HG03060 (cell line): ENCODE measurements at regions not wholly inside any gene's neighbourhood (a gene's known extent, or its start where the extent isn't known, plus 50 kb on each side); places are given as distances from the start of the nearest gene placed in this dataset.

Experiments used
- ATAC-seq: cut with Tn5 transposase; IDR thresholded peaks from one replicate; pipeline ENCODE4 v1.9.1; 2021; ENCODE audit warnings: low read depth, moderate number of reproducible peaks; ENCODE audit not compliant: unreplicated experiment

DNA sequence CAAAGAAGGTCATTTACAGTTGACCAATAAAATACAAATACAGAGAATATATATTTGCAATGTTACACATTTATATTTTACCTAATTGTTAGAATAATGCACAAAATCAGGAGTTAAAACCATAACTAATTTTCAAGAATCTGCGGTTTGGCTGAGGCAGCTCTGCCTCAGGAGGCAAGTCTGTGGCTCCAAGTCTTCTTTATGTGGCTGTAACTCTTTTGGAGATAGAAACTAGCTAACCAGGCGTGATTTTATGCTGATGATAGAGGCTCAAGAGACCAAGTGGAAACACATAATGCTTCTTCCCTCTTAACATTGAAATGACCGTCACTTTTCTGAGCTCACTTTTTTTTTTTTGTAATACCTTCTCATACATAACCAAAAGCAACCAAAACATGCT lies 744.7 kb upstream of the CXADR start:
- ATAC-seq: no peak

- ATAC-seq: no peak
Measured at GRCh38 chr21:16770266-16770665, 742.6 kb upstream of the CXADR start.

DNA sequence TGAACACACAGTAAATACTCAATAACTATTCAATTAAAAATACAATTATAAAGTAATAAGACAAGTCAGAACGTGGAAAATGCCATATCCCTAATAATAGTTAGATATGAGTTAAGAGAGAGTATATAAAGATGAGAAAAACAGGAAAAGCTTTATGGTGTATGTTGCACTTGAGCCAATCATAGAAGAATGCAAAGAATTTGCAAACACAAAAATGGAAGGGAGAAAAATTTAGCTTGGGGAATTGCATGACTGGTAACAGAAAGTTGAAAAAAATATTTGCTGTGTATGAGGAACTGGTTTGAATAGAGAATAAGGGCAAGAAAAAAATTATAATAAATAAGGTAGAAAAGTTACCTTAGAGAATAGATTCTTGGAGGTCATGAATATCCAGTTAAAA lies 739.6 kb upstream of the CXADR start:
- no peak for ATAC-seq

DNA sequence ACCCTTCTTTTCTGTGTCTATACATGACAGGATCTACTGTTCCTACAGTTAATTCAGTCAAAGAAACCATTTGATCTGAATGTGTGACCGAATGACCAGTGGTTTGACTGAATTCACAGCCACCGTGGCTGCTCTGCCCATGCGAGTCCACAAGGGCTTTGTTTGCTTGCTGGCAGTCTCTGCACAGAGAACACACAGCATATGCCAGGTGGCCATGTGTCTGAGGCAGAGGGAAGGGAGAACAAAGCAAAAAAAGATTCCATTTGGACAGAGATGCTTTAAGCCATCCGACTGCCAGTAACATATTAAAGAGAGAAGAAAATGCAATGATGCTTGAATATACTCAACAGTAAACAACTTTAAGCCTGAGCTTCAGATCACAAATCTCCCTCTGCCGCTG lies 737.8 kb upstream of the CXADR start:
- no peak for ATAC-seq

GRCh38 chr21:16777041-16777720 lies 735.7 kb upstream of the CXADR start:
- no peak for ATAC-seq

GRCh38 chr21:16788584-16788983 lies 724.3 kb upstream of the CXADR start:
- ATAC-seq: no peak

DNA sequence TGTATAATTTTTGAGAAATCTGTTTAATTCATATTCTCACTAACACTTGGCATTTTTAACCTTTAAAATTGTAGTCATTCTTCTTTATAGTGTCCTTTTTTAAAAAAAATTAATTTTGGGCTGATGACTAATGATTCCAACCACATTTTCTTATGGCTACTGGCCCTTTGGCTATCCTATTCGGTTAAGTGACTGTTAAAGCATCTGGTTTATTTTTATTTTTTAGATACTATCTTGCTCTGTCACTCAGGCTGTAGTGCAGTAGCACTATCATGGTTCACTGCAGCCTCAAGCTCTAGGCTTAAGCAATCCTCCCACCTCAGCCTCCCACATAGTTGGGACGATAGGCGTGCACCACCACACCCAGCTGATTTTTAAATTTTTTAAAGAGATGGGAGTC lies 723.2 kb upstream of the CXADR start:
- no peak for ATAC-seq

GRCh38 chr21:16792101-16792500 lies 720.7 kb upstream of the CXADR start:
- ATAC-seq: no peak

- no peak for ATAC-seq
Measured at GRCh38 chr21:16794950-16795349, 717.9 kb upstream of the CXADR start.

DNA sequence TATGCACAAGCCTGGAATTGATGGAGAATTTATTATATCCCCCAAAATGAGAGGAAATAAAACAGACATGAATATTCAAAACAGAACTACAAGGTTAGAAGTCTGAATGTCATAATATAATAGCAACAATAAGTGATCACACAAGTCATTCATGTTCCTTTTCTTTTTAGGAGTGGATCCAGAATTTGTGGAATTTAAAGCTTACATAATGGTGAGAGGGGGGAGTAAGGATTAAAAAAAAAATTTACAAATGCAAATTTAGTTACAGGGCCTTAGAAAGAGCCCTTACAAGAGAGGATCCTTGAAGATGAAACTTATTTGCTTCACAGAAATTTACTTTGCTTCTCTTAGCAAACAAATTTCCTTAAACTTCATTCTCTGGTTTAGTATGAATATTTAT lies 716.1 kb upstream of the CXADR start:
- no peak for ATAC-seq

DNA sequence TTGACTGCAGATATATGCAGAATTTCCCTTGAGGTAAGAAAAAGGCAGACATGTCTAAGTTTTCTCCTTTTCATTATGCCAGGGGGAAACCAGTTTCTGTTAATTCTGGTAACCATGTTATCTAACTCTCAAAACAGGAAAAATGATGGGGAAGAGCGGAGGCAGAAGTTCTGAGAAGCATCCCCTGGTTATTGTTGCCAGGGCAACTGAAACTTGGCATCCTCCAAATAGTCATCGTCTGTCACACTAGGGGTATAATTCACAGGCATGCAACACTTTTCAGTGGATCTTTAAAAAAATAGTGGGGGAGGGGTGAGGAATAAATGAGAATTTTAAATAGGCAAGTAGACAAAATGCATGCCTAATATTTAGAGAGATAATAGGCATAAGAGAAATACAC lies 715.3 kb upstream of the CXADR start:
- no peak for ATAC-seq

DNA sequence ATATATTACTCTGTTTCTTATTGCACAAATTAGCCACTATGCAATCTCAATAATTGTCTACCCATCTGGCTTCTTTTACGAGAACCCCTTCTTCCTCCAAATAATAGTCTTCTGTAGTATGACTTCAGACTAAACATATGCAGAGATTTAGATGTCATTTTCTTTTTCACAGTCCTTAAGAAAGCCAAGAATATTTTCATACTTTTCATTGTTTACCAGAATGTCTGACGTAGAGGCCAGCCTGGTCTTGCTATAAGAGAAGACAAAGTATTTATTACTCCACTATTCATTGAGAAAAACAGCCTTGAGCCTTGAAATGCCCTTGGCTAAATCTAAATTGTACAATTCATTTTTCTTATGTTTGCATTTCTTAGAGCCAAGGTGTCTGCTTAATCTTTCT lies 714.9 kb upstream of the CXADR start:
- no peak for ATAC-seq

- no peak for ATAC-seq
Measured at GRCh38 chr21:16800536-16801275, 712.1 kb upstream of the CXADR start.

DNA sequence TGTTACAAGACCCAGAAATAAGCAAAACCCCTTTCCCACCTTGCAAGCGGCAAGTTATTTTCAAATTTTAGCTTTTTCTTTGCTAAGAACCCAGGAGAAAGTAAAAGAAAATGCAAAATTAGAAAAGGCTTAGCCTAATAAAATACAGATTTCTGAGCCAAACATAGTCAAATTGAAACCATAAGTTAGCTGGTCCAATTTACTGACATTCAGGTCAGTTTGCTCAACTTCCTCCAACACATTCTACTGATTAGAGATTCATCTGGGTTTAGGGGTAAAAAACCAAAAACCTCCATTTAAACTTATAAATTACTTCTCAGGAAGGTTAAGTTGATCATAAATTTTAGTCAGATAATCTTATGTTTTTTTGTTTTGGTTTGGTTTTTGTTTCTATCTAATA lies 701.8 kb upstream of the CXADR start:
- no peak for ATAC-seq

- no peak for ATAC-seq
Measured at GRCh38 chr21:16811970-16812369, 700.9 kb upstream of the CXADR start.

- ATAC-seq: no peak
Measured at GRCh38 chr21:16815243-16815642, 697.6 kb upstream of the CXADR start.

- ATAC-seq: no peak
Measured at GRCh38 chr21:16821588-16821987, 691.3 kb upstream of the CXADR start.

DNA sequence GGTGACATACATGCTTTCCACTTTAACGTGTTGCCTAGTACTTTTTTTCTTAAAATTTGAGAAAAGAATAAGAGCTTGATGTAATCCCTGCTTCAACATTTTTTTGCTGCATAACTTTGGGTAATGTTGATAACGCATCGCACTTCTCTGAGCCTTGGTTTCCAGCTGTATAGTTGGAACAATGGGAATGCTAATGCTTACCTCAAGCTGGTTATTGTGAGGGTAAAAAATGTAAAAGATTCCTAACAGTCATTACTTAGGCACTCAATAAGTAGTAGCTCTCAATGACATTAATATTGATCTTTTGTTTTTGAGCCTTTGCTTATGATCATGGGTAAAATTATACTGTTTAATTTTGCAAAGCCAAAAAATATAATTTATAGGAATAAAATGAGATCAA lies 683.3 kb upstream of the CXADR start:
- ATAC-seq: no peak

DNA sequence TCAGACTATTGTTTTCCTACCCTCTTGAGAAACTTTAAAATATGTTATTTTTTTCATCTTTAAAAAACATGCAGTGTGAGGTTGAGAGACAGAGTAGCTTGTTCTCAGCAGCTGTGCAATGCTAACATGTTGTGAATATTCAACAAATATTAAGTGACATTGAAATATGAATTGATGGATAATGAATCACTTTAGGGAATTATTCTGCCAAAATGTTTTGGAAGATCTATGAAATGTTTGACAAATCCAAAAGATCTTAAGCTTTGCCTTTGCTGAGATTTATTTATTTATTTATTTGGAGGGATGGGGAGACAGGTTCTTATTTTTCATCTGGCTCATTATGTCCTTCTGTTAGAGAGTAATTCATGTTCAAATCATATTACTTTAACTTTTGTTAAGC lies 680.1 kb upstream of the CXADR start:
- ATAC-seq: no peak

GRCh38 chr21:16834791-16835190 lies 678.1 kb upstream of the CXADR start:
- no peak for ATAC-seq

- ATAC-seq: no peak
Measured at GRCh38 chr21:16837321-16837720, 675.5 kb upstream of the CXADR start.

DNA sequence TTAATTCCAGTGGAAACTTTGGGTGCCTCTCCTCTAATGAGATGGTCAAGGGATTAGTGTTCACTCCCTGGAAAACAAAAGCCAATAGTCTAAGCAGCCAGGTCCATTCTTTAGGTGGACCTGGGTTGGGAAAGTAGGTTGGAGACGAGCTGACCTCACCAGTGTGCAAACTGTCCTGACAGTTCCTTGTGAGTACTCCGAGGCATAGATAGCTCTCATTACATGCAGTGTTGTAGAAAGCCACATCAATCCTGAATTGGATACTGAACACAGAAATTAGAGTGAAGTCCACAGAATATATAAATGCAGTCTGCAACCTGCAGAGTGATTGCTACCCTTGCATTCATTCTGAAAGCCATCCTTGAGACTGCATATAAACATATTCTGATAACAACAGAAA lies 675.1 kb upstream of the CXADR start:
- ATAC-seq: no peak
